Ascending aorta (tissue), 2 donors: ENCODE measurements at regions not wholly inside any gene's neighbourhood (a gene's known extent, or its start where the extent isn't known, plus 50 kb on each side); places are given as distances from the start of the nearest gene placed in this dataset.
"Not testable (repeated sequence)": the region's sequence is repeated elsewhere in the genome, so short reads cannot be mapped to it uniquely, and the experiment has no call there.

Experiments used
- DNase-seq, 2 donors: peaks; one replicate each; pipeline ENCODE4 v3.0.0-alpha.2; 2019; ENCODE audit warnings: low spot score in 2 of 2
- H3K27ac ChIP-seq, 2 donors: fragments of 200-600 bp; sonication (generic); one replicate each; pipeline ENCODE4 v1.5.1; 2016 to 2017; ENCODE audit warnings: mild to moderate bottlenecking in 1 of 2
- H3K27me3 ChIP-seq: fragments of 200-600 bp; sonication (generic); one replicate; pipeline ENCODE4 v1.5.1; 2017
- H3K36me3 ChIP-seq, 2 donors: fragments of 200-600 bp; sonication (generic); one replicate each; pipeline ENCODE4 v1.5.1; 2016
- H3K4me1 ChIP-seq, 2 donors: fragments of 200-600 bp; sonication (generic); one replicate each; pipeline ENCODE4 v1.5.1; 2016 to 2017; ENCODE audit warnings: mild to moderate bottlenecking in 1 of 2
- H3K4me3 ChIP-seq, 2 donors: fragments of 200-600 bp; sonication (generic); one replicate each; pipeline ENCODE4 v1.5.1; 2016 to 2017; ENCODE audit warnings: mild to moderate bottlenecking in 1 of 2
- H3K9me3 ChIP-seq, 2 donors: fragments of 200-600 bp; sonication (generic); one replicate each; pipeline ENCODE4 v1.5.1; 2016
- CTCF ChIP-seq, 3 experiments: fragments of 200-600 bp in 2 of 3; fragments of 450-650 bp in 1 of 3; sonication (generic) in 2 of 3; IDR thresholded peaks; one replicate each; pipeline ENCODE4 v1.5.1; 2016 to 2019; ENCODE audit warnings: antibody characterized with exemption in 3 of 3, mild to moderate bottlenecking in 1 of 3, moderate library complexity in 1 of 3
- intact Hi-C: fragments of 100-400 bp; cut with DNase I; formaldehyde crosslinking; loops from one replicate; pipeline ENCODE4 v1.15.1; 2023

DNA sequence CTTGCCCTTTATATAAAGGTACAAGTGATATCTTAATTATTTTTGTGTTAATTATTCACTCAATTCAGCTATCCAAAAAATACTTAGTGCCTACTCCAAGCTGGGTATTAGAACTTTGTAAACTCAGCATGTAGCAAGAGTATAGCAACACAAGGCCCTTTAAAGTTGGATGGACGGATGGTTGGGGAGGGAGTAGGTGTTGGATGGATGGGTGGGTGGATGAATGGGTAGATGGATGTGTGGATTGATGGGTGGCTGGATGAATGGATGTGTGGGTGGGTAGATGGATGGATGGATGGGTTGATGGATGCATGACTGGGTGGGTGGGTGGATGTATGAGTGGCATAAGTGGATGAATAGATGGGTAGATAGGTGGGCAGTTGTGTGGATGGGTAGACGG is 211.5 kb downstream of the BANP start:
- H3K27me3 ChIP-seq, intact Hi-C loops, H3K4me1 ChIP-seq, H3K27ac ChIP-seq, H3K9me3 ChIP-seq, H3K4me3 ChIP-seq, DNase-seq, H3K36me3 ChIP-seq: not testable (repeated sequence)

- H3K4me1 ChIP-seq, intact Hi-C loops, H3K27ac ChIP-seq, H3K9me3 ChIP-seq, H3K4me3 ChIP-seq, H3K27me3 ChIP-seq, H3K36me3 ChIP-seq: not testable (repeated sequence)
- peak in 1 of 2 donors; percentile 50 for DNase-seq
Measured at GRCh38 chr16:88164196-88165039, 213.2 kb downstream of the BANP start.

DNA sequence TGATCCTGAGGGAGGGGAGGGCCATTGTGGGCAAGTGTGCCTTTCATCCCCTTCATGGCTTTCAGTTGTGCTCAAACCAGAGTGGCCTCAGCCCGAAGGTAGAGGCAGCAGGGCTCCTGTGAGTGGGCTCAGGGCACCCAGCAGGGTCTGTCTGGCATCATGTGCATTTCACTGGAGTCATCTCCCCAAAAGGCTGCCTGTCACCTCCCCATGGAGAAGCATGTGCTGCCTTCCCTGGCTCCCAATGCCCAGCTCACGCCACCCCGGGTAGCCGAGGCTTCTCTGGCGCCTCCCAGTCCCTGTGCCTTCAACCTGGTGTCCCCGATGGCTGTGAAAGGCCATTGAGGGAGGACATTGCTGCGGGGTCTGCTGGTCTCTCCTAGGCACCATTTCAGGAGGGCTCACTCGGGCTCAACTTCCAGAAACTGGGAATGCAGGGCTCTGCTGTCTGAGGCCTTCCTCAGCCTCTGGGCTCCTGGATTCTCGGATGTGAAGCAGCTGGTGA is 213.9 kb downstream of the BANP start:
- intact Hi-C loops, H3K4me3 ChIP-seq, H3K27ac ChIP-seq, H3K27me3 ChIP-seq, H3K36me3 ChIP-seq, H3K9me3 ChIP-seq, H3K4me1 ChIP-seq: not testable (repeated sequence)
- DNase-seq, result peak in 1 of 2 donors; percentile 30

DNA sequence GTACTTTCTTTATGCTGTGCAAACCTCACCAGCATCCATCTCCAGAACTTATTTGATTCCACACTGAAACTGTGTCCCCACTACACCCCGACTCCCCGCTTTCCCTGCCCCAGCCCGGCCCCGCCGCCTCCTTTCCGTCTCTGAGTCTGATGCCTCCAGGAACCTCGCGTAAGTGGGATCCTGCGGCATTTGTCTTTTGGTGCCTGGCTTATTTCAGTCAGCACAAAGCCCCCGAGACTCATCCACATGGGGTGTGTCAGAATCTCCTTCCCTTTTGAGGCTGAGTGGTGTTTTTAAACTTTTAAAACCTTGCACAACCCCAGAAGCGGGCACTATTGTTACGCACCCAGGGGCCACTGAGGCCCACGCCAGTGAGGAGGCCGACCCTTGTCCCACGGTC is 214.4 kb downstream of the BANP start:
- H3K4me3 ChIP-seq, H3K9me3 ChIP-seq, H3K36me3 ChIP-seq, intact Hi-C loops, H3K4me1 ChIP-seq, H3K27ac ChIP-seq, H3K27me3 ChIP-seq: not testable (repeated sequence)
- DNase-seq, result peak in 1 of 2 donors; percentile 52

- H3K27me3 ChIP-seq, H3K4me3 ChIP-seq, H3K36me3 ChIP-seq, intact Hi-C loops, H3K9me3 ChIP-seq, H3K27ac ChIP-seq, H3K4me1 ChIP-seq: not testable (repeated sequence)
- peak in 1 of 2 donors; percentile 56 for DNase-seq
Measured at GRCh38 chr16:88166209-88166773, 215.1 kb downstream of the BANP start.

- peak in 1 of 2 donors; percentile 57 for DNase-seq
- H3K4me1 ChIP-seq, H3K27me3 ChIP-seq, H3K4me3 ChIP-seq, intact Hi-C loops, H3K9me3 ChIP-seq, H3K27ac ChIP-seq, H3K36me3 ChIP-seq: not testable (repeated sequence)
Measured at GRCh38 chr16:88167798-88168556, 214.8 kb upstream of the ZNF469 start.

GRCh38 chr16:88168557-88168949 is 214.2 kb upstream of the ZNF469 start:
- H3K4me1 ChIP-seq, H3K4me3 ChIP-seq, H3K27ac ChIP-seq, H3K36me3 ChIP-seq, H3K27me3 ChIP-seq, intact Hi-C loops, H3K9me3 ChIP-seq: not testable (repeated sequence)
- DNase-seq, result peak in 1 of 2 donors; percentile 16

GRCh38 chr16:88169136-88169830 is 213.5 kb upstream of the ZNF469 start:
- H3K4me3 ChIP-seq, H3K27me3 ChIP-seq, H3K36me3 ChIP-seq, H3K9me3 ChIP-seq, H3K27ac ChIP-seq, intact Hi-C loops, H3K4me1 ChIP-seq: not testable (repeated sequence)
- peak in 1 of 2 donors; percentile 37 for DNase-seq

DNA sequence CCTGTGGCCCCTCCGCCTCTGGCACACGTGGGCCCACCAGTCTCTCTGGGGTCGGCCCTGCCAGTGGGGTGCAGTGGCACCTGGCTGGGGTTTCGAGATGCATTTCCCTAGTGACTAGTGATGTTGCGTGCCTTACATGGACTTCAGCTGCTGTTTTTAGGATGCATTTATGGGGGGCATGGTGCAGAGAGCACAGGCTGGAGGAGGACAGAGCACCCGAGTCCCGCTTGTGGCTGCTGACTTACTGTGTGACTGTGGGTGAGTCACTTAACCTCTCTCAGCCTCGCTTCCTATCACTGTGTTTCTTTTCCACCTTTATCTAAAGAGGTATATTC is 213.0 kb upstream of the ZNF469 start:
- H3K4me3 ChIP-seq, H3K27me3 ChIP-seq, H3K9me3 ChIP-seq, intact Hi-C loops, H3K27ac ChIP-seq, H3K36me3 ChIP-seq, H3K4me1 ChIP-seq: not testable (repeated sequence)
- DNase-seq, result peak in 1 of 2 donors; percentile 53

- Histone ChIP-seq H3K4me1 (no peaks in the 10 kb centered on the region), H3K4me3 (no peak overlapping the region), H3K27ac (no peak overlapping the region), H3K9me3 (no peaks in the 10 kb centered on the region), H3K27me3 (no peaks in the 10 kb centered on the region), H3K36me3 (no peaks in the 10 kb centered on the region)
- TF ChIP-seq CTCF (IDR thresholded peaks at IDR 0.05), result no peak
- peak in 1 of 2 donors; percentile 46 for DNase-seq
- intact Hi-C loops, result no loop called here
Measured at GRCh38 chr16:88170528-88170991, 212.2 kb upstream of the ZNF469 start.

- H3K36me3 ChIP-seq, H3K4me1 ChIP-seq, H3K4me3 ChIP-seq, H3K27ac ChIP-seq, H3K9me3 ChIP-seq, intact Hi-C loops, H3K27me3 ChIP-seq, DNase-seq: not testable (repeated sequence)
Measured at GRCh38 chr16:88171126-88171525, 211.6 kb upstream of the ZNF469 start.

GRCh38 chr16:88176184-88176583 is 206.6 kb upstream of the ZNF469 start:
- H3K4me3 ChIP-seq, H3K27ac ChIP-seq, H3K27me3 ChIP-seq, H3K4me1 ChIP-seq, DNase-seq, H3K36me3 ChIP-seq, H3K9me3 ChIP-seq, intact Hi-C loops: not testable (repeated sequence)
